ENCODE measurements at regions not wholly inside any gene's neighbourhood (a gene's known extent, or its start where the extent isn't known, plus 50 kb on each side); places are given as distances from the start of the nearest gene placed in this dataset.

DNA sequence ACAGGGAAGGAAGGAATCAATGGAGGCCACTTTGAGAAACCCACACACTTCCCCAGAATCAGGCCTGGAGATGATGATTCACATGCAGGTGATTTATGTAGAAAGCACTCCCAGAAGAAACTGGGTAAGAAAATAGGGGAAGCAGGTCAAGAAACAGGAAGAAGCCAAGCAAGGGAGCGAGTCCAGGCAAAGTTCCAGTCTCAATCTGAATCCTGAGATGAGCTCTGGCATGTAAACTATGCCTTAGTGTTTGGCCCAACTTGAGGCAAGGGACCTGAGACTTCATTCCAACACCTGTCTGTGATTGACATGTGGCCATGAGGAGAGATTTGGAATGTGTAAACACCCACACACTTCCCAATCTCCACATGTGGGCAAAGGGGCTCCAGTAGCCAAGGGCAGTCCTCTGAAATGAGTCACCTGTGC, 61.6 kb upstream of the CTNNB1 start:
- ChIA-PET CTCF (no interaction called here), POLR2A (no interaction called here)
- no peak for DNase-seq (ENCODE audit: extremely low spot score)
- TF ChIP-seq BHLHE40 (IDR thresholded peaks at IDR 0.05; ENCODE audit: borderline replicate concordance): no peak
- TF ChIP-seq ELF4 (IDR thresholded peaks at IDR 0.05): no peak
- TF ChIP-seq TARDBP (IDR thresholded peaks at IDR 0.05): no peak
- TF ChIP-seq LEF1 (IDR thresholded peaks at IDR 0.05; ENCODE audit: borderline replicate concordance): no peak
- no peak for TF ChIP-seq FOXA1 (IDR thresholded peaks at IDR 0.05)
- TF ChIP-seq CTBP1 (IDR thresholded peaks at IDR 0.05; ENCODE audit: borderline replicate concordance): no peak
- TF ChIP-seq FOXM1 (IDR thresholded peaks at IDR 0.05; ENCODE audit: borderline replicate concordance): no peak
- no peak for TF ChIP-seq SP1 (IDR thresholded peaks at IDR 0.05)
- no peak for TF ChIP-seq L3MBTL2 (conservative IDR thresholded peaks at IDR 0.05)
- TF ChIP-seq NFRKB (IDR thresholded peaks at IDR 0.05): no peak

GRCh38 chr3:41138146-41138545, 61.2 kb upstream of the CTNNB1 start:
- TF ChIP-seq, protein P1, sequence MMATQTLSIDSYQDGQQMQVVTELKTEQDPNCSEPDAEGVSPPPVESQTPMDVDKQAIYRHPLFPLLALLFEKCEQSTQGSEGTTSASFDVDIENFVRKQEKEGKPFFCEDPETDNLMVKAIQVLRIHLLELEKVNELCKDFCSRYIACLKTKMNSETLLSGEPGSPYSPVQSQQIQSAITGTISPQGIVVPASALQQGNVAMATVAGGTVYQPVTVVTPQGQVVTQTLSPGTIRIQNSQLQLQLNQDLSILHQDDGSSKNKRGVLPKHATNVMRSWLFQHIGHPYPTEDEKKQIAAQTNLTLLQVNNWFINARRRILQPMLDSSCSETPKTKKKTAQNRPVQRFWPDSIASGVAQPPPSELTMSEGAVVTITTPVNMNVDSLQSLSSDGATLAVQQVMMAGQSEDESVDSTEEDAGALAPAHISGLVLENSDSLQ (IDR thresholded peaks at IDR 0.05): no peak
- TF ChIP-seq ELF4 (IDR thresholded peaks at IDR 0.05) (no peak), SUZ12 (IDR thresholded peaks at IDR 0.05) (no peak), L3MBTL2 (conservative IDR thresholded peaks at IDR 0.05) (no peak), NFRKB (IDR thresholded peaks at IDR 0.05) (no peak), LEF1 (IDR thresholded peaks at IDR 0.05; ENCODE audit: borderline replicate concordance) (no peak), ZNF384 (IDR thresholded peaks at IDR 0.05) (no peak), FOXM1 (IDR thresholded peaks at IDR 0.05; ENCODE audit: borderline replicate concordance) (no peak), HDGF (IDR thresholded peaks at IDR 0.05; ENCODE audit: borderline replicate concordance) (no peak), FOXK2 (IDR thresholded peaks at IDR 0.05) (no peak), ARNT (IDR thresholded peaks at IDR 0.05) (no peak), CTBP1 (IDR thresholded peaks at IDR 0.05; ENCODE audit: borderline replicate concordance) (no peak), SP1 (IDR thresholded peaks at IDR 0.05) (no peak), FOXA1 (IDR thresholded peaks at IDR 0.05) (no peak), TARDBP (IDR thresholded peaks at IDR 0.05) (no peak), BHLHE40 (IDR thresholded peaks at IDR 0.05; ENCODE audit: borderline replicate concordance) (no peak)
- ChIA-PET CTCF (interaction anchor here (0.9 kb wide), 1 partner anchor 12 kb away, joined by 3 read pairs; no protein-coding TSS in a partner anchor), POLR2A (no interaction called here)
- DNase-seq (ENCODE audit: extremely low spot score): no peak

GRCh38 chr3:41138601-41139000, 60.7 kb upstream of the CTNNB1 start:
- DNase-seq (ENCODE audit: extremely low spot score): no peak
- CTCF ChIA-PET: interaction anchor here (0.9 kb wide), 1 partner anchor 13 kb away, joined by 3 read pairs; no protein-coding TSS in a partner anchor
- no peak for TF ChIP-seq ARNT (IDR thresholded peaks at IDR 0.05)
- no peak for TF ChIP-seq L3MBTL2 (conservative IDR thresholded peaks at IDR 0.05)
- TF ChIP-seq FOXK2 (IDR thresholded peaks at IDR 0.05): no peak
- TF ChIP-seq CTBP1 (IDR thresholded peaks at IDR 0.05; ENCODE audit: borderline replicate concordance): no peak
- no peak for TF ChIP-seq NFRKB (IDR thresholded peaks at IDR 0.05)
- TF ChIP-seq SP1 (IDR thresholded peaks at IDR 0.05): no peak
- no peak for TF ChIP-seq BHLHE40 (IDR thresholded peaks at IDR 0.05; ENCODE audit: borderline replicate concordance)
- no peak for TF ChIP-seq ZNF384 (IDR thresholded peaks at IDR 0.05)
- no peak for TF ChIP-seq ELF4 (IDR thresholded peaks at IDR 0.05)
- no peak for TF ChIP-seq SUZ12 (IDR thresholded peaks at IDR 0.05)
- TF ChIP-seq, protein P1 (IDR thresholded peaks at IDR 0.05): no peak
- TF ChIP-seq HDGF (IDR thresholded peaks at IDR 0.05; ENCODE audit: borderline replicate concordance): no peak
- TF ChIP-seq FOXA1 (IDR thresholded peaks at IDR 0.05): no peak
- TF ChIP-seq FOXM1 (IDR thresholded peaks at IDR 0.05; ENCODE audit: borderline replicate concordance): no peak
- no peak for TF ChIP-seq TARDBP (IDR thresholded peaks at IDR 0.05)
- TF ChIP-seq LEF1 (IDR thresholded peaks at IDR 0.05; ENCODE audit: borderline replicate concordance): no peak
- POLR2A ChIA-PET: no interaction called here

DNA sequence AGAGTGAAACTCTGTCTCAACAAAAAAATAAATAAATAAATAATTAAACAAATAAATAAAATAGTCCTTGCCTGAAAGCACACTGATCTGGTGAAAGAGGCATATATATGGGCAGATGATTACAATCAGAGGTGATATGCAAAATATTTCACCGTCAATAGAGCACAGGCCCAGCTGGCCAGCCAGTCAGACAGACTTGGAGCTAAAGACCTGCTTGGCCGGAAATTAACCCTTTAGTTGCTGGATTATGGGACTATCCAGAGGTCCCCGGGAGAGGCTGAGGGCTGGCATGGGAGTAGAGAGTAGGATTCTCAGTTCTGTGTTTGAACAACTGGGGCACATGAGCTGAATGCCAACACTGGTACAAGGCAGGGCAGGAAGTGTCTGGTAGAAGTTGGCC, 59.1 kb upstream of the CTNNB1 start:
- POLR2A ChIA-PET: no interaction called here
- CTCF ChIA-PET: no interaction called here
- TF ChIP-seq L3MBTL2 (conservative IDR thresholded peaks at IDR 0.05): no peak
- no peak for TF ChIP-seq BHLHE40 (IDR thresholded peaks at IDR 0.05; ENCODE audit: borderline replicate concordance)
- TF ChIP-seq, protein P1 (IDR thresholded peaks at IDR 0.05): no peak
- no peak for TF ChIP-seq LEF1 (IDR thresholded peaks at IDR 0.05; ENCODE audit: borderline replicate concordance)
- TF ChIP-seq ZNF384 (IDR thresholded peaks at IDR 0.05): no peak
- no peak for TF ChIP-seq FOXA1 (IDR thresholded peaks at IDR 0.05)
- TF ChIP-seq TARDBP (IDR thresholded peaks at IDR 0.05): no peak
- no peak for TF ChIP-seq NFRKB (IDR thresholded peaks at IDR 0.05)
- no peak for TF ChIP-seq SP1 (IDR thresholded peaks at IDR 0.05)
- no peak for TF ChIP-seq SUZ12 (IDR thresholded peaks at IDR 0.05)
- TF ChIP-seq CTBP1 (IDR thresholded peaks at IDR 0.05; ENCODE audit: borderline replicate concordance): no peak
- no peak for TF ChIP-seq ARNT (IDR thresholded peaks at IDR 0.05)
- no peak for TF ChIP-seq HDGF (IDR thresholded peaks at IDR 0.05; ENCODE audit: borderline replicate concordance)
- no peak for TF ChIP-seq FOXM1 (IDR thresholded peaks at IDR 0.05; ENCODE audit: borderline replicate concordance)
- no peak for TF ChIP-seq ELF4 (IDR thresholded peaks at IDR 0.05)
- no peak for TF ChIP-seq FOXK2 (IDR thresholded peaks at IDR 0.05)
- DNase-seq (ENCODE audit: extremely low spot score): no peak

GRCh38 chr3:41141433-41142167, 57.7 kb upstream of the CTNNB1 start:
- POLR2A ChIA-PET: interaction anchor here (1.1 kb wide), 1 partner anchor 58 kb away, joined by 6 read pairs; the partner anchor contains the start of gene CTNNB1
- no peak for DNase-seq (ENCODE audit: extremely low spot score)
- CTCF ChIA-PET: no interaction called here
- TF ChIP-seq, protein P1 (IDR thresholded peaks at IDR 0.05): no peak
